Activated B cell treated with CpG ODN at 0.5 μM for 24 hours (primary cell): ENCODE measurements at regions not wholly inside any gene's neighbourhood (a gene's known extent, or its start where the extent isn't known, plus 50 kb on each side); places are given as distances from the start of the nearest gene placed in this dataset.

Source experiments
- ATAC-seq: fragments of 200-7000 bp; cut with Tn5 transposase; one replicate; pipeline ENCODE4 v1.10.0; 2021; ENCODE audit warnings: low read depth, mild to moderate bottlenecking, moderate library complexity
- CTCF ChIA-PET: fragments of 350-600 bp; sonication (Branson Sonifier 250); formaldehyde crosslinking; loops from one replicate; lab custom pipeline; 2021; ENCODE audit warnings: antibody characterized with exemption; lab: Charles Lee
- POLR2A ChIA-PET: fragments of 350-600 bp; sonication (Branson Sonifier 250); formaldehyde crosslinking; loops from one replicate; lab custom pipeline; 2021; ENCODE audit warnings: antibody characterized with exemption; lab: Charles Lee
- DNase-seq: peaks from one replicate; pipeline ENCODE4 v3.0.0; 2022
- H3K27ac Mint-ChIP-seq: one replicate; pipeline ENCODE4 v1.8.0; 2020; ENCODE audit warnings: mixed read lengths
- H3K27me3 Mint-ChIP-seq: one replicate; pipeline ENCODE4 v1.8.0; 2021; ENCODE audit warnings: mixed read lengths
- H3K36me3 Mint-ChIP-seq: one replicate; pipeline ENCODE4 v1.8.0; 2021; ENCODE audit warnings: low read depth, mixed read lengths
- H3K4me1 Mint-ChIP-seq: one replicate; pipeline ENCODE4 v1.8.0; 2021; ENCODE audit warnings: mixed read lengths
- H3K4me3 Mint-ChIP-seq: one replicate; pipeline ENCODE4 v1.8.0; 2020; ENCODE audit warnings: mild to moderate bottlenecking, mixed read lengths
- H3K9me3 Mint-ChIP-seq: one replicate; pipeline ENCODE4 v1.8.0; 2020; ENCODE audit warnings: mixed read lengths
- CTCF ChIP-seq: fragments of 200-600 bp; IDR thresholded peaks from one replicate; pipeline ENCODE4 v1.8.0; 2022; ENCODE audit warnings: antibody characterized with exemption, mild to moderate bottlenecking
- intact Hi-C: fragments of 100-400 bp; cut with micrococcal nuclease; formaldehyde crosslinking; loops from one replicate; pipeline ENCODE4 v1.15.1; 2024

GRCh38 chr3:55177749-55178148 is 249.9 kb upstream of the LRTM1 start:
- no peak overlapping the region for H3K4me3 Mint-ChIP-seq

GRCh38 chr3:55175423-55175822 is 247.6 kb upstream of the LRTM1 start:
- no peak for TF ChIP-seq CTCF
- peaks cover 4% of the 10 kb centered on the region for H3K27me3 Mint-ChIP-seq
- H3K36me3 Mint-ChIP-seq = no peaks in the 10 kb centered on the region
- H3K9me3 Mint-ChIP-seq = no peaks in the 10 kb centered on the region
- no peak for DNase-seq
- H3K27ac Mint-ChIP-seq = no peak overlapping the region
- H3K4me3 Mint-ChIP-seq = no peak overlapping the region
- ChIA-PET CTCF (no interaction called here), POLR2A (no interaction called here)
- no peaks in the 10 kb centered on the region for H3K4me1 Mint-ChIP-seq
- ATAC-seq = no peak
- intact Hi-C loops = no loop called here

More at GRCh38 chr3:55177749-55178148, 249.9 kb upstream of the LRTM1 start:
- CTCF ChIA-PET = no interaction called here
- Mint-ChIP-seq H3K27ac (no peak overlapping the region), H3K9me3 (no peaks in the 10 kb centered on the region), H3K4me1 (no peaks in the 10 kb centered on the region), H3K27me3 (peaks cover 4% of the 10 kb centered on the region), H3K36me3 (no peaks in the 10 kb centered on the region)
- TF ChIP-seq CTCF = no peak
- POLR2A ChIA-PET = no interaction called here
- intact Hi-C loops = no loop called here
- no peak for DNase-seq
- ATAC-seq = no peak

- DNase-seq (no peak), ATAC-seq (no peak)
- intact Hi-C loops = no loop called here
- TF ChIP-seq CTCF = no peak
- no peaks in the 10 kb centered on the region for H3K36me3 Mint-ChIP-seq
- no peaks in the 10 kb centered on the region for H3K9me3 Mint-ChIP-seq
- ChIA-PET CTCF (no interaction called here), POLR2A (no interaction called here)
- no peak overlapping the region for H3K4me3 Mint-ChIP-seq
- H3K27ac Mint-ChIP-seq = no peak overlapping the region
- no peaks in the 10 kb centered on the region for H3K4me1 Mint-ChIP-seq
- peaks cover 4% of the 10 kb centered on the region for H3K27me3 Mint-ChIP-seq
These were observed 246.9 kb upstream of the LRTM1 start for GRCh38 chr3:55174747-55175146.

GRCh38 chr3:55173504-55173903 is 245.6 kb upstream of the LRTM1 start:
- no peak for ATAC-seq
- peaks cover 1% of the 10 kb centered on the region for H3K27me3 Mint-ChIP-seq

GRCh38 chr3:55172913-55173312 is 245.1 kb upstream of the LRTM1 start:
- H3K9me3 Mint-ChIP-seq = no peaks in the 10 kb centered on the region
- no peak for DNase-seq
- no peaks in the 10 kb centered on the region for H3K4me1 Mint-ChIP-seq
- H3K36me3 Mint-ChIP-seq = no peaks in the 10 kb centered on the region
- no peak for ATAC-seq
- no peak overlapping the region for H3K4me3 Mint-ChIP-seq
- POLR2A ChIA-PET = no interaction called here
- no peak overlapping the region for H3K27ac Mint-ChIP-seq
- CTCF ChIA-PET = no interaction called here
- peaks cover 1% of the 10 kb centered on the region for H3K27me3 Mint-ChIP-seq
- intact Hi-C loops = no loop called here
- no peak for TF ChIP-seq CTCF

More at GRCh38 chr3:55173504-55173903, 245.6 kb upstream of the LRTM1 start:
- no peaks in the 10 kb centered on the region for H3K4me1 Mint-ChIP-seq
- H3K36me3 Mint-ChIP-seq = no peaks in the 10 kb centered on the region
- intact Hi-C loops = no loop called here
- no peak overlapping the region for H3K27ac Mint-ChIP-seq
- POLR2A ChIA-PET = no interaction called here
- no peak for DNase-seq
- no peak for TF ChIP-seq CTCF
- no peaks in the 10 kb centered on the region for H3K9me3 Mint-ChIP-seq
- CTCF ChIA-PET = no interaction called here
- no peak overlapping the region for H3K4me3 Mint-ChIP-seq
